ENCODE measurements at regions not wholly inside any gene's neighbourhood (a gene's known extent, or its start where the extent isn't known, plus 50 kb on each side); places are given as distances from the start of the nearest gene placed in this dataset.
"Not testable (repeated sequence)": the region's sequence is repeated elsewhere in the genome, so short reads cannot be mapped to it uniquely, and the experiment has no call there.

- no peaks in the 10 kb centered on the region for H3K27me3 Mint-ChIP-seq (ENCODE audit: insufficient read depth, unreplicated experiment)
- POLR2A ChIA-PET, result no interaction called here
Measured at GRCh38 chr2:15820927-15821326, 119.4 kb upstream of the MYCN start.

GRCh38 chr2:15822151-15823044, 118.0 kb upstream of the MYCN start:
- Histone ChIP-seq H3K36me3 (ENCODE audit: control insufficient read depth, insufficient read depth, low read length) (no peaks in the 10 kb centered on the region; the same call in 1 of the 2 replicates), H3K27me3 (replicated peaks; ENCODE audit: control insufficient read depth, insufficient read depth, low read length) (no peaks in the 10 kb centered on the region), H3K4me3 (ENCODE audit: low read depth, low read length) (no peak overlapping the region), H3K9me3 (no peaks in the 10 kb centered on the region), H3K4me1 (peaks cover 19% of the 10 kb centered on the region)
- CTCF ChIA-PET, result no interaction called here
- POLR2A ChIA-PET, result no interaction called here
- intact Hi-C loops (cut with micrococcal nuclease; ENCODE audit: unreplicated experiment), result no loop called here
- H3K4me1 Mint-ChIP-seq (ENCODE audit: low read depth, unreplicated experiment), result peaks cover 14% of the 10 kb centered on the region
- H3K27me3 Mint-ChIP-seq (ENCODE audit: insufficient read depth, unreplicated experiment), result no peaks in the 10 kb centered on the region
- no TSS peak for BruUV-seq (replicated peaks)
- H3K4me3 Mint-ChIP-seq (ENCODE audit: unreplicated experiment), result no peak overlapping the region
- TF ChIP-seq, protein P1, sequence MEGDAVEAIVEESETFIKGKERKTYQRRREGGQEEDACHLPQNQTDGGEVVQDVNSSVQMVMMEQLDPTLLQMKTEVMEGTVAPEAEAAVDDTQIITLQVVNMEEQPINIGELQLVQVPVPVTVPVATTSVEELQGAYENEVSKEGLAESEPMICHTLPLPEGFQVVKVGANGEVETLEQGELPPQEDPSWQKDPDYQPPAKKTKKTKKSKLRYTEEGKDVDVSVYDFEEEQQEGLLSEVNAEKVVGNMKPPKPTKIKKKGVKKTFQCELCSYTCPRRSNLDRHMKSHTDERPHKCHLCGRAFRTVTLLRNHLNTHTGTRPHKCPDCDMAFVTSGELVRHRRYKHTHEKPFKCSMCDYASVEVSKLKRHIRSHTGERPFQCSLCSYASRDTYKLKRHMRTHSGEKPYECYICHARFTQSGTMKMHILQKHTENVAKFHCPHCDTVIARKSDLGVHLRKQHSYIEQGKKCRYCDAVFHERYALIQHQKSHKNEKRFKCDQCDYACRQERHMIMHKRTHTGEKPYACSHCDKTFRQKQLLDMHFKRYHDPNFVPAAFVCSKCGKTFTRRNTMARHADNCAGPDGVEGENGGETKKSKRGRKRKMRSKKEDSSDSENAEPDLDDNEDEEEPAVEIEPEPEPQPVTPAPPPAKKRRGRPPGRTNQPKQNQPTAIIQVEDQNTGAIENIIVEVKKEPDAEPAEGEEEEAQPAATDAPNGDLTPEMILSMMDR (IDR thresholded peaks at IDR 0.05; ENCODE audit: insufficient read depth in 1 of 2, low read depth in 1 of 2, low read length in 1 of 2, severe bottlenecking in 1 of 2, unreplicated experiment in 1 of 2), result no peak
- no peak overlapping the region for H3K27ac Mint-ChIP-seq (ENCODE audit: unreplicated experiment)
- no peaks in the 10 kb centered on the region for H3K9me3 Mint-ChIP-seq (ENCODE audit: unreplicated experiment)
- H3K36me3 Mint-ChIP-seq (ENCODE audit: insufficient read depth, unreplicated experiment), result no peaks in the 10 kb centered on the region
- no peak for DNase-seq

More at GRCh38 chr2:15820927-15821326, 119.4 kb upstream of the MYCN start:
- CTCF ChIA-PET, result no interaction called here
- TF ChIP-seq, protein P1 (IDR thresholded peaks at IDR 0.05; ENCODE audit: insufficient read depth in 1 of 2, low read depth in 1 of 2, low read length in 1 of 2, severe bottlenecking in 1 of 2, unreplicated experiment in 1 of 2), result no peak
- Histone ChIP-seq H3K27me3 (replicated peaks; ENCODE audit: control insufficient read depth, insufficient read depth, low read length) (no peaks in the 10 kb centered on the region), H3K9me3 (no peaks in the 10 kb centered on the region), H3K36me3 (ENCODE audit: control insufficient read depth, insufficient read depth, low read length) (no peaks in the 10 kb centered on the region), H3K4me3 (ENCODE audit: low read depth, low read length) (no peak overlapping the region), H3K4me1 (peaks cover 8% of the 10 kb centered on the region)
- intact Hi-C loops (cut with micrococcal nuclease; ENCODE audit: unreplicated experiment), result no loop called here
- no peaks in the 10 kb centered on the region for H3K9me3 Mint-ChIP-seq (ENCODE audit: unreplicated experiment)
- H3K36me3 Mint-ChIP-seq (ENCODE audit: insufficient read depth, unreplicated experiment), result no peaks in the 10 kb centered on the region
- H3K4me1 Mint-ChIP-seq (ENCODE audit: low read depth, unreplicated experiment), result peaks cover 8% of the 10 kb centered on the region
- BruUV-seq (replicated peaks), result no TSS peak
- no peak overlapping the region for H3K4me3 Mint-ChIP-seq (ENCODE audit: unreplicated experiment)
- no peak for DNase-seq
- H3K27ac Mint-ChIP-seq (ENCODE audit: unreplicated experiment), result no peak overlapping the region

DNA sequence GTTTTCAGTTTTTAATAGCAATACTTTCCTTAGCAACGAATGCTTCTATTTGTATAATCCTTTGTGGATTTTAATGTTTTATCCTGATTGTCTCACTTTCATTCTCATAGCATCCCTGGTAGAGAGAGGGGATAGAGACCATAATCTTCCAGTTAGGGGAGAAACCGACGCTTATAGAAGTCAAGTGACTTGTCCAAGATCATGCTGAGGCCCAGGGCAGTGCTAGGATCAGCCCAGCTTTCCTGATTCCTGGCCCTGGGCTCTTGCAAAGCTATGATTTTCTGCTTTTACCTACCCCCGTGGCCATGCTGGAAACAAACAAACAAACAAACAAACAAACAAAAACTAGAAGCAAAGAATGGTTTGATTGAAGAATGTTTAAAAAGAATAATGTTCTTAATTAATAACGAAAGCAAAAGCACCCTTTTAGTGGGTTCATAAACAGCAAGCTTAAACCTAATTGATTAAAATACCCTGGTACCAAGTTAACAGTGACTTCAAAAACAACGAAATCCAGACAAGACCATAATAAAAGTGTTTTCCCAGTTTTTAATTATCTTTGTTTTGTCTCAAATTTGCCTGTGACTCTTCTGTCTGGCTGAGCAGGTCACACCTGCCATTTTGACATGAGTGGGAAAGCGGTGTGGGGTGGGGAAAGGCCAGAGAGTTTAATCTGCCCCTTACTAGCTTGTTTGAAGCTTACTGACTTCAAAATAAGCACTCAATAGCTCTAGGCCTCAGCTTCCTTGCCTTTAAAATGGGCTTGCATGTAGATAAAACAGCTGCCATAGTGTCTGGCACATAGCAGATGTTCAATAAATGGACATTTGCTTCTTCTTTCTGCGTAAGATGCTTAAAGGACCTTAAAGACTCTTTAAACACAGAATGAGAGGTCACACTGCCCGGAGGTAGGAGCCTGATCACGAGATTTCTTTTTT, 116.6 kb upstream of the MYCN start:
- no peak overlapping the region for H3K4me3 ChIP-seq (ENCODE audit: low read depth, low read length)
- ChIA-PET CTCF (no interaction called here), POLR2A (no interaction called here)
- no TSS peak for BruUV-seq (replicated peaks)
- TF ChIP-seq, protein P1 (IDR thresholded peaks at IDR 0.05; ENCODE audit: insufficient read depth in 1 of 2, low read depth in 1 of 2, low read length in 1 of 2, severe bottlenecking in 1 of 2, unreplicated experiment in 1 of 2), result no peak
- no peak for DNase-seq
- Mint-ChIP-seq H3K27me3 (ENCODE audit: insufficient read depth, unreplicated experiment) (no peaks in the 10 kb centered on the region), H3K9me3 (ENCODE audit: unreplicated experiment) (peaks cover under 1% of the 10 kb centered on the region), H3K36me3 (ENCODE audit: insufficient read depth, unreplicated experiment) (no peaks in the 10 kb centered on the region), H3K4me3 (ENCODE audit: unreplicated experiment) (no peak overlapping the region), H3K4me1 (ENCODE audit: low read depth, unreplicated experiment) (peaks cover 14% of the 10 kb centered on the region), H3K27ac (ENCODE audit: unreplicated experiment) (no peak overlapping the region)
- intact Hi-C loops (cut with micrococcal nuclease; ENCODE audit: unreplicated experiment), result no loop called here
- no peaks in the 10 kb centered on the region; the same call in 1 of the 2 replicates for H3K36me3 ChIP-seq (ENCODE audit: control insufficient read depth, insufficient read depth, low read length)
- H3K27me3 ChIP-seq (replicated peaks; ENCODE audit: control insufficient read depth, insufficient read depth, low read length), result no peaks in the 10 kb centered on the region
- no peaks in the 10 kb centered on the region for H3K9me3 ChIP-seq
- H3K4me1 ChIP-seq, result peaks cover 19% of the 10 kb centered on the region

- peaks cover 10% of the 10 kb centered on the region for H3K4me1 Mint-ChIP-seq (ENCODE audit: low read depth, unreplicated experiment)
- H3K27me3 ChIP-seq (replicated peaks; ENCODE audit: control insufficient read depth, insufficient read depth, low read length); H3K27ac Mint-ChIP-seq (ENCODE audit: unreplicated experiment); CTCF ChIA-PET; H3K36me3 Mint-ChIP-seq (ENCODE audit: insufficient read depth, unreplicated experiment); H3K4me3 ChIP-seq (ENCODE audit: low read depth, low read length); BruUV-seq (replicated peaks); intact Hi-C loops (cut with micrococcal nuclease; ENCODE audit: unreplicated experiment); H3K9me3 Mint-ChIP-seq (ENCODE audit: unreplicated experiment); H3K36me3 ChIP-seq (ENCODE audit: control insufficient read depth, insufficient read depth, low read length); H3K27me3 Mint-ChIP-seq (ENCODE audit: insufficient read depth, unreplicated experiment); DNase-seq; H3K4me3 Mint-ChIP-seq (ENCODE audit: unreplicated experiment); H3K9me3 ChIP-seq: not testable (repeated sequence)
- H3K4me1 ChIP-seq, result peaks cover 13% of the 10 kb centered on the region
- POLR2A ChIA-PET, result interaction anchor here (0.6 kb wide), 1 partner anchor 188 kb away, joined by 3 read pairs; no protein-coding TSS in a partner anchor
Measured at GRCh38 chr2:15824467-15824866, 115.9 kb upstream of the MYCN start.
